WTC11 (cell line): ENCODE measurements at regions not wholly inside any gene's neighbourhood (a gene's known extent, or its start where the extent isn't known, plus 50 kb on each side); places are given as distances from the start of the nearest gene placed in this dataset.
"Not testable (repeated sequence)": the region's sequence is repeated elsewhere in the genome, so short reads cannot be mapped to it uniquely, and the experiment has no call there.

Experiments used
- CREM ChIP-seq: sonication (generic); formaldehyde crosslinking; IDR thresholded peaks from 2 replicates; pipeline ENCODE4 v1.8.1; 2022; ENCODE audit warnings: mild to moderate bottlenecking, missing genetic modification reagents, moderate library complexity
- FOXP1 ChIP-seq: sonication (generic); formaldehyde crosslinking; IDR thresholded peaks from 2 replicates; pipeline ENCODE4 v1.8.0; 2022; ENCODE audit warnings: missing genetic modification reagents, mild to moderate bottlenecking, moderate library complexity, borderline replicate concordance
- JUN ChIP-seq: sonication (generic); formaldehyde crosslinking; IDR thresholded peaks from 2 replicates; pipeline ENCODE4 v1.8.0; 2023; ENCODE audit warnings: mild to moderate bottlenecking, missing genetic modification reagents
- NR2C2 ChIP-seq: sonication (generic); formaldehyde crosslinking; IDR thresholded peaks from 2 replicates; pipeline ENCODE4 v1.8.0; 2022; ENCODE audit warnings: mild to moderate bottlenecking, missing genetic modification reagents
- NR3C1 ChIP-seq: sonication (generic); formaldehyde crosslinking; conservative IDR thresholded peaks from 2 replicates; pipeline ENCODE4 v1.8.1; 2023; ENCODE audit warnings: low read depth, mild to moderate bottlenecking, missing genetic modification reagents
- TP53 ChIP-seq: sonication (generic); formaldehyde crosslinking; IDR thresholded peaks from 2 replicates; pipeline ENCODE4 v1.8.1; 2023; ENCODE audit warnings: mild to moderate bottlenecking, missing genetic modification reagents
- TF ChIP-seq, protein P1 (sequence below): fragments of 200-600 bp; IDR thresholded peaks from 2 replicates; pipeline ENCODE4 v1.8.0; 2022; ENCODE audit warnings: antibody characterized with exemption
- TF ChIP-seq, protein P2 (sequence below): sonication (generic); formaldehyde crosslinking; IDR thresholded peaks from 2 replicates; pipeline ENCODE4 v1.8.1; 2023; ENCODE audit warnings: mild to moderate bottlenecking, missing genetic modification reagents, moderate library complexity
- TF ChIP-seq, protein P3 (sequence below): sonication (generic); formaldehyde crosslinking; conservative IDR thresholded peaks from 2 replicates; pipeline ENCODE4 v1.8.1; 2022; ENCODE audit warnings: mild to moderate bottlenecking, missing genetic modification reagents
- TF ChIP-seq, protein P4 (sequence below): sonication (generic); formaldehyde crosslinking; IDR thresholded peaks from 2 replicates; pipeline ENCODE4 v1.8.0; 2022; ENCODE audit warnings: mild to moderate bottlenecking, missing genetic modification reagents
- TF ChIP-seq, protein P5 (sequence below): sonication (generic); formaldehyde crosslinking; IDR thresholded peaks from 2 replicates; pipeline ENCODE4 v1.8.0; 2022; ENCODE audit warnings: mild to moderate bottlenecking, missing genetic modification reagents
- TF ChIP-seq, protein P6 (sequence below): sonication (generic); formaldehyde crosslinking; IDR thresholded peaks from 2 replicates; pipeline ENCODE4 v1.8.1; 2022; ENCODE audit warnings: mild to moderate bottlenecking, moderate library complexity, missing genetic modification reagents

DNA sequence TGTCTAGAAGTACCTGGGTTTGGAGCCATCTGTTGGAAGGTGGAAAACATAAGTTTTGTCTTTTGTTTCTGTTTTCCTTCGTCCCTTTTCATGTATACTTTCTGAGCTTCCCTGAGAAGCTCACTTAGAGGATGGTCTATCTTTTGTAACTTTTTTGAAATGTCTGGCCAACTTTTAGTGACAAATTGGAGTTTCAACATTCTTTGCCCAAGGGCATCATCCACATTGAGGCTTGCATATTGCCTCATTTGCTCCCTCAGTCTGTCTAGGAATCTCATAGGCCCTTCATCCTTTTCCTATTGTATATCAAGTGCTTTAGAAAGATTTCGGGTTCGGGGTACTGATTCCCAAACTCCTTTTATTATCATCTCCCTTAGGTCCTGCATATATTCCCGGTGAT lies 152.7 kb upstream of the GALNT15 start:
- TF ChIP-seq JUN (CRISPR knock-in tag); NR2C2; CREM (CRISPR knock-in tag); FOXP1 (CRISPR knock-in tag); TP53 (CRISPR knock-in tag); NR3C1 (CRISPR knock-in tag): not testable (repeated sequence)
- TF ChIP-seq, protein P1, sequence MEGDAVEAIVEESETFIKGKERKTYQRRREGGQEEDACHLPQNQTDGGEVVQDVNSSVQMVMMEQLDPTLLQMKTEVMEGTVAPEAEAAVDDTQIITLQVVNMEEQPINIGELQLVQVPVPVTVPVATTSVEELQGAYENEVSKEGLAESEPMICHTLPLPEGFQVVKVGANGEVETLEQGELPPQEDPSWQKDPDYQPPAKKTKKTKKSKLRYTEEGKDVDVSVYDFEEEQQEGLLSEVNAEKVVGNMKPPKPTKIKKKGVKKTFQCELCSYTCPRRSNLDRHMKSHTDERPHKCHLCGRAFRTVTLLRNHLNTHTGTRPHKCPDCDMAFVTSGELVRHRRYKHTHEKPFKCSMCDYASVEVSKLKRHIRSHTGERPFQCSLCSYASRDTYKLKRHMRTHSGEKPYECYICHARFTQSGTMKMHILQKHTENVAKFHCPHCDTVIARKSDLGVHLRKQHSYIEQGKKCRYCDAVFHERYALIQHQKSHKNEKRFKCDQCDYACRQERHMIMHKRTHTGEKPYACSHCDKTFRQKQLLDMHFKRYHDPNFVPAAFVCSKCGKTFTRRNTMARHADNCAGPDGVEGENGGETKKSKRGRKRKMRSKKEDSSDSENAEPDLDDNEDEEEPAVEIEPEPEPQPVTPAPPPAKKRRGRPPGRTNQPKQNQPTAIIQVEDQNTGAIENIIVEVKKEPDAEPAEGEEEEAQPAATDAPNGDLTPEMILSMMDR: not testable (repeated sequence)
- TF ChIP-seq, protein P2, sequence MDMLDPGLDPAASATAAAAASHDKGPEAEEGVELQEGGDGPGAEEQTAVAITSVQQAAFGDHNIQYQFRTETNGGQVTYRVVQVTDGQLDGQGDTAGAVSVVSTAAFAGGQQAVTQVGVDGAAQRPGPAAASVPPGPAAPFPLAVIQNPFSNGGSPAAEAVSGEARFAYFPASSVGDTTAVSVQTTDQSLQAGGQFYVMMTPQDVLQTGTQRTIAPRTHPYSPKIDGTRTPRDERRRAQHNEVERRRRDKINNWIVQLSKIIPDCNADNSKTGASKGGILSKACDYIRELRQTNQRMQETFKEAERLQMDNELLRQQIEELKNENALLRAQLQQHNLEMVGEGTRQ (CRISPR knock-in tag): not testable (repeated sequence)
- TF ChIP-seq, protein P3, sequence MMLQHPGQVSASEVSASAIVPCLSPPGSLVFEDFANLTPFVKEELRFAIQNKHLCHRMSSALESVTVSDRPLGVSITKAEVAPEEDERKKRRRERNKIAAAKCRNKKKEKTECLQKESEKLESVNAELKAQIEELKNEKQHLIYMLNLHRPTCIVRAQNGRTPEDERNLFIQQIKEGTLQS (CRISPR knock-in tag): not testable (repeated sequence)
- TF ChIP-seq, protein P4, sequence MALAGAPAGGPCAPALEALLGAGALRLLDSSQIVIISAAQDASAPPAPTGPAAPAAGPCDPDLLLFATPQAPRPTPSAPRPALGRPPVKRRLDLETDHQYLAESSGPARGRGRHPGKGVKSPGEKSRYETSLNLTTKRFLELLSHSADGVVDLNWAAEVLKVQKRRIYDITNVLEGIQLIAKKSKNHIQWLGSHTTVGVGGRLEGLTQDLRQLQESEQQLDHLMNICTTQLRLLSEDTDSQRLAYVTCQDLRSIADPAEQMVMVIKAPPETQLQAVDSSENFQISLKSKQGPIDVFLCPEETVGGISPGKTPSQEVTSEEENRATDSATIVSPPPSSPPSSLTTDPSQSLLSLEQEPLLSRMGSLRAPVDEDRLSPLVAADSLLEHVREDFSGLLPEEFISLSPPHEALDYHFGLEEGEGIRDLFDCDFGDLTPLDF (CRISPR knock-in tag): not testable (repeated sequence)
- TF ChIP-seq, protein P5, sequence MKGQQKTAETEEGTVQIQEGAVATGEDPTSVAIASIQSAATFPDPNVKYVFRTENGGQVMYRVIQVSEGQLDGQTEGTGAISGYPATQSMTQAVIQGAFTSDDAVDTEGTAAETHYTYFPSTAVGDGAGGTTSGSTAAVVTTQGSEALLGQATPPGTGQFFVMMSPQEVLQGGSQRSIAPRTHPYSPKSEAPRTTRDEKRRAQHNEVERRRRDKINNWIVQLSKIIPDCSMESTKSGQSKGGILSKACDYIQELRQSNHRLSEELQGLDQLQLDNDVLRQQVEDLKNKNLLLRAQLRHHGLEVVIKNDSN (CRISPR knock-in tag): not testable (repeated sequence)
- TF ChIP-seq, protein P6, sequence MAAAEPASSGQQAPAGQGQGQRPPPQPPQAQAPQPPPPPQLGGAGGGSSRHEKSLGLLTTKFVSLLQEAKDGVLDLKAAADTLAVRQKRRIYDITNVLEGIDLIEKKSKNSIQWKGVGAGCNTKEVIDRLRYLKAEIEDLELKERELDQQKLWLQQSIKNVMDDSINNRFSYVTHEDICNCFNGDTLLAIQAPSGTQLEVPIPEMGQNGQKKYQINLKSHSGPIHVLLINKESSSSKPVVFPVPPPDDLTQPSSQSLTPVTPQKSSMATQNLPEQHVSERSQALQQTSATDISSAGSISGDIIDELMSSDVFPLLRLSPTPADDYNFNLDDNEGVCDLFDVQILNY: not testable (repeated sequence)
